Neutrophil (primary cell): ENCODE measurements at regions not wholly inside any gene's neighbourhood (a gene's known extent, or its start where the extent isn't known, plus 50 kb on each side); places are given as distances from the start of the nearest gene placed in this dataset.

Experiments used
- H3K27ac ChIP-seq: fragments of 200-600 bp; sonication (generic); 2 replicates; pipeline ENCODE4 v1.5.1; 2016; ENCODE audit warnings: mild to moderate bottlenecking, moderate library complexity
- H3K27me3 ChIP-seq: fragments of 200-600 bp; sonication (generic); 2 replicates; pipeline ENCODE4 v1.6.0; 2016; ENCODE audit warnings: mild to moderate bottlenecking
- H3K36me3 ChIP-seq: fragments of 200-600 bp; sonication (generic); 2 replicates; pipeline ENCODE4 v1.5.1; 2017
- H3K4me1 ChIP-seq, 2 experiments: fragments of 200-600 bp in 1 of 2; sonication (generic) in 1 of 2; 1 replicate in 1 of 2; 2 replicates in 1 of 2; pipeline versions ENCODE4 v1.5.1 to v1.6.1; 2013 to 2016; ENCODE audit warnings: low read depth in 1 of 2, low read length in 1 of 2, mild to moderate bottlenecking in 1 of 2, moderate library complexity in 1 of 2; ENCODE audit not compliant: control insufficient read depth in 1 of 2, insufficient read depth in 1 of 2
- H3K4me3 ChIP-seq, 2 experiments: fragments of 200-600 bp in 1 of 2; sonication (generic) in 1 of 2; 1 replicate in 1 of 2; 2 replicates in 1 of 2; pipeline ENCODE4 v1.5.1; 2013 to 2016; ENCODE audit warnings: low read depth in 1 of 2, low read length in 1 of 2, mild to moderate bottlenecking in 1 of 2, moderate library complexity in 1 of 2
- H3K9me3 ChIP-seq: fragments of 200-600 bp; sonication (generic); 2 replicates; pipeline ENCODE4 v1.5.1; 2016
- CTCF ChIP-seq: fragments of 200-600 bp; sonication (generic); IDR thresholded peaks from 2 replicates; pipeline ENCODE4 v1.5.1; 2016; ENCODE audit warnings: antibody characterized with exemption

GRCh38 chr15:91562698-91563097 is 290.8 kb upstream of the SLCO3A1 start:
- TF ChIP-seq CTCF = no peak
- H3K27ac ChIP-seq = no peak overlapping the region
- H3K36me3 ChIP-seq = no peaks in the 10 kb centered on the region
- H3K4me3 ChIP-seq = no peak overlapping the region
- H3K27me3 ChIP-seq = peaks cover 16% of the 10 kb centered on the region
- no peaks in the 10 kb centered on the region for H3K4me1 ChIP-seq
- no peaks in the 10 kb centered on the region for H3K9me3 ChIP-seq

DNA sequence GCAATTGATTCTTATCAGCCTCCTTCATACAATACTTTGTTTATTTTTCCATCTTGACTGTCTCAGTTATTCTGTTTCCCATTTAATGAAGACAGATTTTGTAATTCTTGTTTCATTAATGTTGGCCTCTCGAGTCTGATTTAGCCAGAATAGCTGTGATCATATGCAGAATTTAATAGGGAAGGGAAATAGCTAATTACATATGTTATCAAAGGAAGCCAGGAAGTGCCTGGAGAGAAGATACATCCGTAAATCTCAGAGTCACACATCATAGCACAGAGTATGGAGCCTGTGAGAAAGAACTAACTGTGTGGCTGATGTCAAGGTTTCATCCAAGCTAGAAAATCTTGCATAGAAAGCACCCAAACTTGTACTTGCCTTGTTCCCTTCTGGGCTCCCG is 288.9 kb upstream of the SLCO3A1 start:
- TF ChIP-seq CTCF = no peak
- no peaks in the 10 kb centered on the region for H3K4me1 ChIP-seq
- no peaks in the 10 kb centered on the region for H3K36me3 ChIP-seq
- H3K27me3 ChIP-seq = peaks cover 26% of the 10 kb centered on the region
- H3K9me3 ChIP-seq = no peaks in the 10 kb centered on the region
- H3K4me3 ChIP-seq = no peak overlapping the region
- no peak overlapping the region for H3K27ac ChIP-seq

DNA sequence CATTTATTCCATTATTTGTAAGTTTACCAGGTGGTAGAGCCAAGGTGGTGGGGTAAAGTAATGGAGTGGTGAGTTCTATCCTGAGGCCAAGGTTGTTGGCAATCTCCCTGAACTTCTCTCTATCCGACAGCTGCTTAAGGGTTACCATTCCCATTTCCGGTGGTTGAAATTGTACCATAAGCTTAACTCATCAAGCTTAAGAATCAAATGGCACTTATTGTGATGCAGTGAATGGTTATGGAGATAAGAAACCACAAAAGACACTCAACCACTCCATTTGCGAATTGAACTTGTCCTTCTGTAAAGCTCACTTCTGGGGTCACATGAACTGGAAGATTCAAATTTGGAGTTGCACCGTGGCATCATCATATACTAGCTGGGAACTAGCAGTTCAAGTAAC is 287.4 kb upstream of the SLCO3A1 start:
- H3K27me3 ChIP-seq = peaks cover 26% of the 10 kb centered on the region
- no peak overlapping the region for H3K27ac ChIP-seq
- H3K4me3 ChIP-seq = no peak overlapping the region
- H3K4me1 ChIP-seq = no peaks in the 10 kb centered on the region
- TF ChIP-seq CTCF = no peak
- no peaks in the 10 kb centered on the region for H3K36me3 ChIP-seq
- no peaks in the 10 kb centered on the region for H3K9me3 ChIP-seq

GRCh38 chr15:91568036-91568435 is 285.5 kb upstream of the SLCO3A1 start:
- TF ChIP-seq CTCF = no peak
- H3K27me3 ChIP-seq = peaks cover 25% of the 10 kb centered on the region
- no peaks in the 10 kb centered on the region for H3K4me1 ChIP-seq
- H3K27ac ChIP-seq = no peak overlapping the region
- no peaks in the 10 kb centered on the region for H3K36me3 ChIP-seq
- H3K9me3 ChIP-seq = no peaks in the 10 kb centered on the region
- no peak overlapping the region for H3K4me3 ChIP-seq

DNA sequence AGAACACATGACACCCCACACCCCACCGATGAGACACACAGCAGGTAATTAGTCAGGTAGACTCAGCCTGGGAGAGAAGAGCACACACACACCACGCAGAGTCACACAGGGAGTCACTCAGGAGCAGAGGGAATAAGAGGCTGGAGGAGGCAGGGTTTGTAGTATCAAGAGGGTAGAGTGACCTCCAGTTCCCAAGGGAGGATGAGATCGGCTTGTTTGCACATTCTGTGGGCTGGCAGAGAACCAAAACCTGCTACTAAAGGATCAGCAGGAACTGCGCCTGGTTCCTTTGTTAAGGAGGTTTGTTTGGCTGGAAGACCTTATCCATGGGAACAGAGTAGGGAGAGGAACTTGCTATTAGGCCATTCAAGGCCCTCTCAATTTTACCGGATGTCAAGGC is 281.4 kb upstream of the SLCO3A1 start:
- Histone ChIP-seq H3K36me3 (no peaks in the 10 kb centered on the region), H3K27me3 (peaks cover 10% of the 10 kb centered on the region), H3K9me3 (no peaks in the 10 kb centered on the region), H3K27ac (no peak overlapping the region), H3K4me1 (no peaks in the 10 kb centered on the region), H3K4me3 (no peak overlapping the region)
- no peak for TF ChIP-seq CTCF

GRCh38 chr15:91576096-91576495 is 277.4 kb upstream of the SLCO3A1 start:
- Histone ChIP-seq H3K4me1 (no peaks in the 10 kb centered on the region), H3K9me3 (no peaks in the 10 kb centered on the region), H3K4me3 (no peak overlapping the region), H3K36me3 (no peaks in the 10 kb centered on the region), H3K27me3 (no peaks in the 10 kb centered on the region), H3K27ac (no peak overlapping the region)
- TF ChIP-seq CTCF = no peak
